Stomach smooth muscle (tissue), 2 donors: ENCODE measurements at regions not wholly inside any gene's neighbourhood (a gene's known extent, or its start where the extent isn't known, plus 50 kb on each side); places are given as distances from the start of the nearest gene placed in this dataset.
A peak's percentile ranks its signal among the peaks of the same experiment; 100 is the strongest.

Experiments
- H3K27ac ChIP-seq: one replicate; pipeline ENCODE4 v1.7.0; 2013; ENCODE audit warnings: mild to moderate bottlenecking, low read length, inconsistent platforms
- H3K27me3 ChIP-seq, 2 donors: one replicate each; pipeline ENCODE4 v1.7.0; 2013; ENCODE audit warnings: low read length in 2 of 2; ENCODE audit not compliant: insufficient read depth in 2 of 2, control insufficient read depth in 1 of 2
- H3K36me3 ChIP-seq, 2 donors: one replicate each; pipeline ENCODE4 v1.7.0; 2013; ENCODE audit warnings: low read length in 2 of 2; ENCODE audit not compliant: control insufficient read depth in 2 of 2, insufficient read depth in 2 of 2
- H3K4me1 ChIP-seq: one replicate; pipeline ENCODE4 v1.7.0; 2013; ENCODE audit warnings: low read length; ENCODE audit not compliant: control insufficient read depth, insufficient read depth
- H3K4me3 ChIP-seq, 2 donors: one replicate each; pipeline ENCODE4 v1.7.0; 2013; ENCODE audit warnings: low read length in 2 of 2
- H3K9ac ChIP-seq, 2 donors: one replicate each; pipeline ENCODE4 v1.7.0; 2013; ENCODE audit warnings: low read length in 2 of 2, mild to moderate bottlenecking in 1 of 2
- H3K9me3 ChIP-seq, 2 donors: one replicate each; pipeline ENCODE4 v1.7.0; 2013; ENCODE audit warnings: low read length in 2 of 2; ENCODE audit not compliant: control insufficient read depth in 2 of 2
- donor health status: healthy.
- donor health status: Pancreatic carcinoma.

GRCh38 chr21:27813750-27814149 lies 846.9 kb upstream of the ADAMTS5 start:
- Histone ChIP-seq H3K27ac (peak overlapping the region; percentile 47), H3K27me3 (no peaks in the 10 kb centered on the region), H3K9me3 (no peaks in the 10 kb centered on the region), H3K4me3 (peak overlapping the region in 1 of 2 donors; percentile 44), H3K9ac (peak overlapping the region in 1 of 2 donors; percentile 2), H3K4me1 (peaks cover 5% of the 10 kb centered on the region), H3K36me3 (no peaks in the 10 kb centered on the region)

- peaks cover 5% of the 10 kb centered on the region for H3K4me1 ChIP-seq
- peak overlapping the region in 1 of 2 donors; percentile 44 for H3K4me3 ChIP-seq
- no peaks in the 10 kb centered on the region for H3K27me3 ChIP-seq
- peak overlapping the region in 1 of 2 donors; percentile 2 for H3K9ac ChIP-seq
- H3K36me3 ChIP-seq, result no peaks in the 10 kb centered on the region
- H3K27ac ChIP-seq, result peak overlapping the region; percentile 47
- H3K9me3 ChIP-seq, result no peaks in the 10 kb centered on the region
These were observed 846.5 kb upstream of the ADAMTS5 start for GRCh38 chr21:27813344-27813743.

- Histone ChIP-seq H3K9ac (no peak overlapping the region), H3K27ac (no peak overlapping the region), H3K27me3 (no peaks in the 10 kb centered on the region)
These were observed 845.4 kb upstream of the ADAMTS5 start for GRCh38 chr21:27812279-27812678.

GRCh38 chr21:27808923-27809322 lies 842.0 kb upstream of the ADAMTS5 start:
- Histone ChIP-seq H3K27me3 (no peaks in the 10 kb centered on the region), H3K4me3 (no peak overlapping the region), H3K9me3 (no peaks in the 10 kb centered on the region), H3K27ac (no peak overlapping the region), H3K36me3 (no peaks in the 10 kb centered on the region), H3K4me1 (no peaks in the 10 kb centered on the region), H3K9ac (no peak overlapping the region)

More at GRCh38 chr21:27812279-27812678, 845.4 kb upstream of the ADAMTS5 start:
- Histone ChIP-seq H3K4me3 (no peak overlapping the region), H3K36me3 (no peaks in the 10 kb centered on the region), H3K9me3 (no peaks in the 10 kb centered on the region), H3K4me1 (peaks cover 3% of the 10 kb centered on the region)

- Histone ChIP-seq H3K27me3 (no peaks in the 10 kb centered on the region), H3K9ac (no peak overlapping the region), H3K27ac (no peak overlapping the region), H3K9me3 (no peaks in the 10 kb centered on the region), H3K4me1 (no peaks in the 10 kb centered on the region), H3K4me3 (no peak overlapping the region), H3K36me3 (no peaks in the 10 kb centered on the region)
These were observed 840.7 kb upstream of the ADAMTS5 start for GRCh38 chr21:27807596-27807995.

GRCh38 chr21:27806281-27806680 lies 839.4 kb upstream of the ADAMTS5 start:
- no peaks in the 10 kb centered on the region for H3K4me1 ChIP-seq
- no peak overlapping the region for H3K9ac ChIP-seq
- H3K4me3 ChIP-seq, result no peak overlapping the region
- no peaks in the 10 kb centered on the region for H3K36me3 ChIP-seq
- H3K27ac ChIP-seq, result no peak overlapping the region
- no peaks in the 10 kb centered on the region for H3K9me3 ChIP-seq
- no peaks in the 10 kb centered on the region for H3K27me3 ChIP-seq

GRCh38 chr21:27805696-27806095 lies 838.8 kb upstream of the ADAMTS5 start:
- no peaks in the 10 kb centered on the region for H3K9me3 ChIP-seq
- no peaks in the 10 kb centered on the region for H3K36me3 ChIP-seq
- H3K9ac ChIP-seq, result no peak overlapping the region
- no peak overlapping the region for H3K27ac ChIP-seq
- no peak overlapping the region for H3K4me3 ChIP-seq
- no peaks in the 10 kb centered on the region for H3K27me3 ChIP-seq
- H3K4me1 ChIP-seq, result no peaks in the 10 kb centered on the region

- Histone ChIP-seq H3K4me3 (peak overlapping the region in 1 of 2 donors; percentile 17), H3K4me1 (no peaks in the 10 kb centered on the region), H3K9ac (peak overlapping the region in 1 of 2 donors; percentile 1), H3K9me3 (no peaks in the 10 kb centered on the region), H3K27me3 (no peaks in the 10 kb centered on the region), H3K27ac (no peak overlapping the region), H3K36me3 (no peaks in the 10 kb centered on the region)
These were observed 837.6 kb upstream of the ADAMTS5 start for GRCh38 chr21:27804515-27804914.

GRCh38 chr21:27803571-27803970 lies 836.7 kb upstream of the ADAMTS5 start:
- no peaks in the 10 kb centered on the region for H3K36me3 ChIP-seq
- H3K9me3 ChIP-seq, result no peaks in the 10 kb centered on the region
- H3K4me3 ChIP-seq, result no peak overlapping the region
- no peaks in the 10 kb centered on the region for H3K27me3 ChIP-seq
- H3K27ac ChIP-seq, result no peak overlapping the region
- H3K9ac ChIP-seq, result no peak overlapping the region
- no peaks in the 10 kb centered on the region for H3K4me1 ChIP-seq

- Histone ChIP-seq H3K4me1 (no peaks in the 10 kb centered on the region), H3K9ac (no peak overlapping the region), H3K9me3 (no peaks in the 10 kb centered on the region), H3K27ac (no peak overlapping the region), H3K36me3 (no peaks in the 10 kb centered on the region), H3K4me3 (no peak overlapping the region), H3K27me3 (no peaks in the 10 kb centered on the region)
These were observed 836.1 kb upstream of the ADAMTS5 start for GRCh38 chr21:27802816-27803475.

- Histone ChIP-seq H3K9me3 (no peaks in the 10 kb centered on the region), H3K36me3 (no peaks in the 10 kb centered on the region), H3K9ac (no peak overlapping the region), H3K4me3 (no peak overlapping the region), H3K27ac (no peak overlapping the region), H3K4me1 (no peaks in the 10 kb centered on the region), H3K27me3 (no peaks in the 10 kb centered on the region)
These were observed 833.0 kb upstream of the ADAMTS5 start for GRCh38 chr21:27799861-27800260.
